ENCODE measurements at regions not wholly inside any gene's neighbourhood (a gene's known extent, or its start where the extent isn't known, plus 50 kb on each side); places are given as distances from the start of the nearest gene placed in this dataset.

GRCh38 chr13:108496362-108497210 is 132.8 kb upstream of the MYO16 start:
- no peak overlapping the region for H3K4me3 ChIP-seq (ENCODE audit: control insufficient read depth, low read depth, low read length)
- DNase-seq (ENCODE audit: low read depth) = peak; percentile 4

GRCh38 chr13:108500711-108501110 is 128.7 kb upstream of the MYO16 start:
- TF ChIP-seq CTCF (conservative IDR thresholded peaks at IDR 0.05; ENCODE audit: control insufficient read depth, insufficient read depth, low read depth, low read length) = no peak
- DNase-seq (ENCODE audit: low read depth) = no peak
- H3K4me3 ChIP-seq (ENCODE audit: control insufficient read depth, low read depth, low read length) = no peak overlapping the region

More at GRCh38 chr13:108496362-108497210, 132.8 kb upstream of the MYO16 start:
- TF ChIP-seq CTCF (conservative IDR thresholded peaks at IDR 0.05; ENCODE audit: control insufficient read depth, insufficient read depth, low read depth, low read length) = no peak

GRCh38 chr13:108508263-108508662 is 121.1 kb upstream of the MYO16 start:
- peak; percentile 30 for DNase-seq (ENCODE audit: low read depth)
- TF ChIP-seq CTCF (conservative IDR thresholded peaks at IDR 0.05; ENCODE audit: control insufficient read depth, insufficient read depth, low read depth, low read length) = peak; percentile 53
- no peak overlapping the region for H3K4me3 ChIP-seq (ENCODE audit: control insufficient read depth, low read depth, low read length)

- no peak for TF ChIP-seq CTCF (conservative IDR thresholded peaks at IDR 0.05; ENCODE audit: control insufficient read depth, insufficient read depth, low read depth, low read length)
- no peak for DNase-seq (ENCODE audit: low read depth)
- H3K4me3 ChIP-seq (ENCODE audit: control insufficient read depth, low read depth, low read length) = no peak overlapping the region
These were observed 103.6 kb upstream of the MYO16 start for GRCh38 chr13:108525827-108526226.

- no peak for TF ChIP-seq CTCF (conservative IDR thresholded peaks at IDR 0.05; ENCODE audit: control insufficient read depth, insufficient read depth, low read depth, low read length)
- DNase-seq (ENCODE audit: low read depth) = no peak
- H3K4me3 ChIP-seq (ENCODE audit: control insufficient read depth, low read depth, low read length) = no peak overlapping the region
These were observed 103.1 kb upstream of the MYO16 start for GRCh38 chr13:108526286-108526685.

- no peak for DNase-seq (ENCODE audit: low read depth)
- no peak for TF ChIP-seq CTCF (conservative IDR thresholded peaks at IDR 0.05; ENCODE audit: control insufficient read depth, insufficient read depth, low read depth, low read length)
- H3K4me3 ChIP-seq (ENCODE audit: control insufficient read depth, low read depth, low read length) = no peak overlapping the region
These were observed 101.6 kb upstream of the MYO16 start for GRCh38 chr13:108527844-108528243.

All from fibroblast of mammary gland (primary cell).